ENCODE measurements at regions not wholly inside any gene's neighbourhood (a gene's known extent, or its start where the extent isn't known, plus 50 kb on each side); places are given as distances from the start of the nearest gene placed in this dataset.
"Not testable (repeated sequence)": the region's sequence is repeated elsewhere in the genome, so short reads cannot be mapped to it uniquely, and the experiment has no call there.

DNA sequence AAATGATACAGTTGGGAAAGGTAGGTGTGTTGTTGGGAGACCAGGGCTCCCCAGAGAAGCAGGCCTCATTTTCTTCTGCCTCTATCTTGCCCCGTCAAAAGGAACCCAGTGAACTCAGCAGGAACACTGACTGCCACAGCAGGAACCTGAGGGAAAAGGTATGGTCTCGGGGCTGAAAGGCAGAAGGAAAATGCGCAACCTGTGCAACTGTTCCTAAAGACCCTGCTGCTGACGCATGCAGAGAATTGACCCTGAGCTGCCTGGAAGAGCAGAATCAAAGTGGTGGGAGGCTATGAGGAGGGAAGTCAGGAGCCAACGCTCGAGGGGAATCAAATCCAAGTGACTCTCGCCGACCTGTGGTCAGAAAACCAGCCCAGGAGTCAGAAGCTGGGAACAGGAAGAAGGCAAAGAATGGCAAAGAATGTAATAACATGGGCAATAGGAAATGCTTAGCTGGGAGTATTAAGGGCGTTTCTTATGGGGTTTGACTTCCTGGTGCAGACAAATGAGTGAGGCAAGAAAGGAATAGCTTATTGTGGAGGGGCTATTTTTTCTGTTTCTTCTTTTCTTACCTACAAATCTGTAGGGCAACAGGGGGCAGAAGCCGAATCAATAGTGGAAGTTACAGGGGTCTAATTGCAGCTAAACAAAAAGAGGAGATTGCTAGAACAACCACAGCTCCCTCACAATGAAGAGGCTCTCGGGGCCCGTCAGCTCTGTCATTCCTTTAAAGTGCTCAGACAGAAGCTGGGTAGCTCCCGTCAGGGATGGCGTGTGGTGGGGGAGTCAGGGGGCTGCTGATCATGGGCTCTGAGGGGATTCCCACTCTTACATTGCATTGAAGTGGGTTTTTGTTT lies 65.4 kb upstream of the DLG1 start:
- TF ChIP-seq TAF1 (IDR thresholded peaks at IDR 0.05; ENCODE audit: borderline replicate concordance, low read depth, low read length) (no peak), POLR2A (IDR thresholded peaks at IDR 0.05; ENCODE audit: low read depth, low read length) (no peak), POLR2AphosphoS5 (IDR thresholded peaks at IDR 0.05; ENCODE audit: low read depth, low read length) (no peak)
- FAIRE-seq (no peak), DNase-seq (ENCODE audit: insufficient read length) (no peak)

DNA sequence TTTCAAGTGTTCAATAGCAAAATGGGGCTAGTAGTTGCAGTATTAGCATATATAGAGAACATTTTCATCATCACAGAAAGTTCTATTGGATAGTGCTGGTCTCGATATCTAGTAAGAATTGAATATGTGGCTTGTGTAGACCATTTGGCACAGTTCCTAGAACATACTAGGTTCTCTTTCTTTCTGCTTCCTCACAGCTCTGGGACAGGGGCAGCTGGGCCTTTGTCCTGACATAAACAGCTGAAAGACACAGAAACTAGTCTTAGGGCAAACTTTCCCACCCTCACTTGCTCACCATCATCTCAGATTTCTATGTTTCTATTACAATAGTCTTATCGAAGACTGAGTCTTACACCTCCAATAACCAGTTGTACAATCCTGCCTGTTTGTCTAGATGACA lies 63.7 kb upstream of the DLG1 start:
- TF ChIP-seq POLR2A (IDR thresholded peaks at IDR 0.05; ENCODE audit: low read depth, low read length) (no peak), POLR2AphosphoS5 (IDR thresholded peaks at IDR 0.05; ENCODE audit: low read depth, low read length) (no peak), TAF1 (IDR thresholded peaks at IDR 0.05; ENCODE audit: borderline replicate concordance, low read depth, low read length) (no peak)
- FAIRE-seq, result no peak
- no peak for DNase-seq (ENCODE audit: insufficient read length)

DNA sequence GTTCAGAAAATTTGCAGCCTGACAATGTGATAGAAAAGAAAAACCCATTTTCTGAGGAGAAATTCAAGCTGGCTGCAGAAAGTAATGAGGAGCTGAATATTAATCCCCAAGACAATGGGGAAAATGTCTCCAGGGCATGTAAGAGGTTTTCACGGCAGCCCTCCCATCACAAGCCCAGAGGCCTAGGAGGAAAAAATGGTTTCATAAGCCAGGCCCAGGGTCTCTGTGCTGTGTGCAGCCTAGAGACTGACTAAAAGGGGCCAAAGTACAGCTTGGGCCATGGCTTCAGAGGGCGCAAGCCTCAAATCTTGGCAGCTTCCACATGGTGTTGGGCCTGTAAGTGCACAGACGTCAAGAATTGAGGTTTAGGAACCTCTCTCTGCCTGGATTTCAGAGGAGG lies 61.7 kb upstream of the DLG1 start:
- DNase-seq (ENCODE audit: insufficient read length); FAIRE-seq: not testable (repeated sequence)

DNA sequence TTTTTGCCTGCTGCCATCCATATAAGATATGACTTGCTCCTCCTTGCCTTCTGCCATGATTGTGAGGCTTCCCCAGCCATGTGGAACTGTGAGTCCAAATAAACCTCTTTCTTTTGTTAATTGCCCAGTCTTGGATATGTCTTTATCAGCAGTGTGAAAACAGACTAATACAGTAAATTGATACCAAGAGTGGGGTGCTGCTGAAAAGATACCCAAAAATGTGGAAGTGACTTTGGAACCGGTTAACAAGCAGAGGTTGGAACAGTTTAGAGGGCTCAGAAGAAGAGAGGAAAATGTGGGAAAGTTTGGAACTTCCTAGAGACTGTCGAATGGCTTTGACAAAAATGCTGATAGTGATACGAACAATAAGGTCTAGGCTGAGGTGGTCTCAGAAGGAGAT lies 61.1 kb upstream of the DLG1 start:
- DNase-seq (ENCODE audit: insufficient read length); FAIRE-seq: not testable (repeated sequence)

DNA sequence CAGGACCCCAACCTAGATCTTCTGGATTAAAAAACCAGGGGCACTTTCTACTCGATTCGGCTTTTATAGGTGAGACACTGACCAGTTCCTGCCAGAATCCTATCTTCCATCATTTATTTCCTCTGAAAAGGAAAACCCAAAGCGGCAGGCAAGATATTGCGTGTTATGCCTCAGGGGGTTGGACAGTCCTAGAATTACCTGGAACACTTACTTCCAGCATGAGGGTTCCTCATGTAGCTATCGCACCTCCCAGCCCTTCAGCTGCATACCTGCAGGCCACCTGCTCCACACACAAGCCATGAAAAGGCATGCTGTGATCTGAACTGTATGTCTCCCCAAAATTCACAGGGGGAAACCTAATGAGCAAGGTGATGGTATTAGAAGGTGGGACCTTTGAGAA lies 58.3 kb upstream of the DLG1 start:
- no peak for DNase-seq (ENCODE audit: insufficient read length)

DNA sequence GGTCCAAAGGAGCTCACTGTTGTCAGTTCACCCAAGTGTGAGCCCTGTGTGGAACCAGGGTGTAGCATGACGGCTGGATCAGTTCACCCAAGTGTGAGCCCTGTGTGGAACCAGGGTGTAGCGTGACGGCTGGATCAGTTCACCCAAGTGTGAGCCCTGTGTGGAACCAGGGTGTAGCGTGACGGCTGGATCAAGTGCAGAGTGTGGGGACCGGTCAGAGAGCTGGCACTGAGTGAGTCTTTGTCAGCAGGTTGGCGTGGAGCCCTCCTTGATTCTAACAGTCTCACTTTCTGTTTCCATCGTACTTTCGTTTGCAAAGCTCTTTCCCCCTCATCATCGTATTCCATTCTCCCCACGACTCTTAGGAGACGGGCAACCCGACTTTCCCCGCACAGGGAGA lies 57.9 kb upstream of the DLG1 start:
- TF ChIP-seq POLR2AphosphoS5 (IDR thresholded peaks at IDR 0.05; ENCODE audit: low read depth, low read length) (no peak), POLR2A (IDR thresholded peaks at IDR 0.05; ENCODE audit: low read depth, low read length) (no peak), TAF1 (IDR thresholded peaks at IDR 0.05; ENCODE audit: borderline replicate concordance, low read depth, low read length) (no peak)
- no peak for FAIRE-seq

More for the DNA sequence above, 58.3 kb upstream of the DLG1 start:
- TF ChIP-seq POLR2AphosphoS5 (IDR thresholded peaks at IDR 0.05; ENCODE audit: low read depth, low read length) (no peak), POLR2A (IDR thresholded peaks at IDR 0.05; ENCODE audit: low read depth, low read length) (no peak), TAF1 (IDR thresholded peaks at IDR 0.05; ENCODE audit: borderline replicate concordance, low read depth, low read length) (no peak)
- no peak for FAIRE-seq

DNA sequence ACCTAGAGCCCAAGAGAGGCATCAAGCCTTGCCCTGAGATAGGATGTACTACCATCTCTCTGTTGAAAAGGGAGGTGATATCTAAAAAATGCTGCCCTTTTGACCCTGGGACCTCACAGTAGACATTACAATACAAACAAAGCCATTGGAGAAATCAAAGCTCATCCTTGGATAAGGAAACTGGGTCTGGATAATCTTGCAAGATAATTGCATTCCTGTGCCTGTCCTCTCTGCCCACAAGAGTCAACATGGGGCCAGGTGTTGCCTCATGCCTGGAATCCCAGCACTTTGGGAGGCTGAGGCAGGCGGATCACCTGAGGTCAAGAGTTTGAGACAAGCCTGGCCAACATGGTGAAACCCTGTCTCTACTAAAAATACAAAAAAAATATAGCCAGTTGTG lies 57.3 kb upstream of the DLG1 start:
- TF ChIP-seq POLR2A (IDR thresholded peaks at IDR 0.05; ENCODE audit: low read depth, low read length) (no peak), POLR2AphosphoS5 (IDR thresholded peaks at IDR 0.05; ENCODE audit: low read depth, low read length) (no peak), TAF1 (IDR thresholded peaks at IDR 0.05; ENCODE audit: borderline replicate concordance, low read depth, low read length) (no peak)
- DNase-seq (ENCODE audit: insufficient read length) (no peak), FAIRE-seq (no peak)

More for the DNA sequence above, 57.9 kb upstream of the DLG1 start:
- no peak for DNase-seq (ENCODE audit: insufficient read length)

DNA sequence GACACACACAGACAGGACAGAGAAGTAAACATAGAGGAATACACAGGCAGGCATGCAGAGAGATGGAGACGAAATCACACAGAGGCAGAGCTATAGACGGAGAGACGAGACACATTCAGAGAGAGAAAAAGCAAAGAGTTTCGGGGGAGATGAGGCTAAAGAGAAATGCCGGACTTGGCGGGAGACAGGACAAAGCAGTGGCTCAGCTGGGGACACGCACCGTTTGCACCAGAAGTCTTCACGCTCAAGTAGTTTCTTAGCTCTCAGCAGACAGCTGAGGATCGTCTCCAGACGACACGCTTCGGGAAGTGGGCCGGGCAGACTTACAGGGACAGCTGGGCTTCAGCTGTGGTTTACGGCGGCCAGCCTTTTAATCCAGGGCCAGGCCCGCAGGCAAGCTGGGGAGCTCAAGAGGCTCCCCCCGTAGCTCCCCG lies 56.2 kb upstream of the DLG1 start:
- no peak for TF ChIP-seq POLR2A (IDR thresholded peaks at IDR 0.05; ENCODE audit: low read depth, low read length)
- no peak for TF ChIP-seq TAF1 (IDR thresholded peaks at IDR 0.05; ENCODE audit: borderline replicate concordance, low read depth, low read length)
- TF ChIP-seq POLR2AphosphoS5 (IDR thresholded peaks at IDR 0.05; ENCODE audit: low read depth, low read length), result no peak
- peak; percentile 44 for FAIRE-seq
- peak; percentile 32 for DNase-seq (ENCODE audit: insufficient read length)

DNA sequence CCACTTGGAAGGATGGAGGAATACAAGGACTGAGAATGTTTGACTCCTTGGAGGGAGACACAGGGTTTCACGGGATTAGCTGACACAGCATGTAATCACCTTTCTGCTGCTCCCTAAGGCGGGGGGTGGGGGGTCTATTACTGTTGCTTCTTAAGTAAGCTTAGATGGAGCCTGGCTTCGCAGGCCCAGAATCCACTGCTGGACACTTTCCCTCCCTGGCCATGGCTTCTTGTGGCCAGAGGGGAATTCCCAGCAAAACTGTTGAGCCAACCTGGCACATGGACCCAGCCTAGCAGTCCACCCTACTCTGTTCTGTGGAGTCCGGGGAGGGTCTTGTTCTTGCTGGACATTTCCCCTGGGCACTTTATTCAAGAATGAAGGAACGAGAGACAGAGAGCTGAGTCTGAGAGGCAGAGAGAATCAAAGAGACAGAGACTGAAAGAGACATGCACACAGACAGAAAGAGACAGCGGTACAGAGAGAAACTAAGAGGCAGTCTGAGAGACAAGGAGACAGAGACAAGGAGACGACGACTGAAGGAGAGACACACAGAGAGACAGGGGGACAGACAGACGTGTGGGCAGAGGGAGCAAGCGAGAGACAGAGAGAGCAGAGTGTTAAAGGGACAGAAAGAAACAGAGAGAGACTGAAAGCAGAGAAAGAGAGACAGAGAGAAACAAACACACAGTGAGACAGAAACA lies 55.6 kb upstream of the DLG1 start:
- TF ChIP-seq POLR2A (IDR thresholded peaks at IDR 0.05; ENCODE audit: low read depth, low read length), result no peak
- TF ChIP-seq TAF1 (IDR thresholded peaks at IDR 0.05; ENCODE audit: borderline replicate concordance, low read depth, low read length), result no peak
- no peak for TF ChIP-seq POLR2AphosphoS5 (IDR thresholded peaks at IDR 0.05; ENCODE audit: low read depth, low read length)
- DNase-seq (ENCODE audit: insufficient read length) (no peak), FAIRE-seq (no peak)

DNA sequence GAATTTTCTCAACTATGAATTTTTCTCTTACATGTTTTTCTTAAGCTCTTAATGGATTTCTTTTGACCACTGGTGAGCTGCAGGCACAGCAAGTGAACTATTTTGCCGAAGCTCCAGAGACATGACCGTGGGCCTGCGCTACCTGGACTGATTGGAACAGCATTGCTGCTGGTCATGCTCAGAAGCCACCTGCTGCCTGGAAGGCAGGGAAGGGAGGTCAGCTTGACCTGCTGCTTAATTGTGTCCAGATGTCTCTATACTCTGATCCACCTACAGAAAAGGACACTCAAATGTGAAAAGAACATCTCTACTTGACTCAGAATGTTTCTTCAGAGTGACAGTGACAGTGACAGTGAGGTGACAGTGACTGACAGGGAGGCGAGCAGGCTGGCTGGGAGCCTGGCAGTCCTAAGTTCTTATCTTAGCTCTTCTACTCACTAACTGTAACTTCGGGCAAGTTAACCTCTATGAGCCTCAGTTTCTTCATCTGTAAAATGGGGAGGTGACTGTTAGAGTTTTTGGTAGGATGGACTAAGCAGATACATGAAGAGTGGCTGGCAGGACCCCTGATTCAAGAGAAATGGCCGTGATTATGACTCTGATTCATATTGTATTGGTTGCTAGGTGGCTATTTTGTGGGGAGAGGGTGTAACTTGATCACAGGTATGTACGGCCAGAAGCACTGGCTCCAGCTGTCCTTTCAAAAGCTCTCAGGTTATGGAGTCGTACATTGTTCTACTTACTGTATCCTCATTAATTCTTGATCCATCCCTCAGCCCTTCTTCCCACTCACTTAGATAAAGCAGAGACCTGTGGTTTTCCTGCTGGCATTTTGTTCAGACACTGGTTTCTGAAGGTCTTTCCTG lies 54.8 kb upstream of the DLG1 start:
- FAIRE-seq, result no peak
- TF ChIP-seq TAF1 (IDR thresholded peaks at IDR 0.05; ENCODE audit: borderline replicate concordance, low read depth, low read length), result no peak
- no peak for TF ChIP-seq POLR2AphosphoS5 (IDR thresholded peaks at IDR 0.05; ENCODE audit: low read depth, low read length)
- TF ChIP-seq POLR2A (IDR thresholded peaks at IDR 0.05; ENCODE audit: low read depth, low read length), result no peak
- no peak for DNase-seq (ENCODE audit: insufficient read length)

DNA sequence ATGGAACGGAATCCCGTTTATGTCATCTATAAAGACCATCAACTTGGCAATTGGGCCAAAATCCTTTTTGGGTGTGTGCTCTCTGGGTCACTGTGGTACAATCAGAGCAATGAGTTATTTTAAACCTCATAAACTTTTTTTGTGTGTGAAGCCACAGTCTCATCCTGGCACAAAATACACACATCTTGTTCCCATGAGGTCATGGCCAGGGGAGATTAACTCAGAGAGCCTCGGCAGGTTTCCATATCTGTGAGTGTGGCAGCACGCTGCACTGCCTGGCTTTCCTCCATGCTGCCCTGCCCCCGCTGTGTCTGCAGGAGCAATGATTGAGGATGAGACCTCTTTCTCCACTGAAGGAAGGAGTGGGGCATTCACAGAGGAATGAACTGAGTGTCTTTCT lies 54.0 kb upstream of the DLG1 start:
- FAIRE-seq (no peak), DNase-seq (ENCODE audit: insufficient read length) (no peak)
- TF ChIP-seq POLR2AphosphoS5 (IDR thresholded peaks at IDR 0.05; ENCODE audit: low read depth, low read length) (no peak), TAF1 (IDR thresholded peaks at IDR 0.05; ENCODE audit: borderline replicate concordance, low read depth, low read length) (no peak)
